Caki2 (cell line): ENCODE measurements at regions not wholly inside any gene's neighbourhood (a gene's known extent, or its start where the extent isn't known, plus 50 kb on each side); places are given as distances from the start of the nearest gene placed in this dataset.
"Not testable (repeated sequence)": the region's sequence is repeated elsewhere in the genome, so short reads cannot be mapped to it uniquely, and the experiment has no call there.

Experiments
- DNase-seq: peaks from one replicate; pipeline ENCODE4 v3.0.0-alpha.2; 2015; ENCODE audit warnings: low read depth
- in situ Hi-C: cut with HindIII; loops from 2 replicates; pipeline ENCODE4 v1.10.0; 2016; ENCODE audit warnings: low sequenced_read_pairs, low pct_unique_long_range_greater_than_20kb, mixed read lengths

DNA sequence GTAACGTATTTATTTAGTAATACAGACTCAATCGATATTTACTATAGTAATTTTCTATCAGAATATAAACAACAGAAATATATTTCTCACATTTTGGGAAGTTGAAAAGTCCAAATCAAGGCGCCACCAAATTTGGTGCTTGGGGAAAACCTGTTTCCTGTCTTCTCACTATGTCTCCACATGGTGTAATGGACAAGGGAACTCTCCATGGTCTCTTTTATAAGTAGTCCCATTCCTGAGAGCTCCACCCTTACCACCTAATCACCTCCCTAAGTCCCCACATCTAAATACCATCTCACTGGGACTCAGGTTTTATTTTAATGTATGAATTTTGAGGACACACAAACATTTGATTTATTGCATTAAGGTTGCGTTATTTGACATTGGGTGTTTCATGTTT lies 848.0 kb downstream of the LTN1 start:
- in situ Hi-C loops = no loop called here

DNA sequence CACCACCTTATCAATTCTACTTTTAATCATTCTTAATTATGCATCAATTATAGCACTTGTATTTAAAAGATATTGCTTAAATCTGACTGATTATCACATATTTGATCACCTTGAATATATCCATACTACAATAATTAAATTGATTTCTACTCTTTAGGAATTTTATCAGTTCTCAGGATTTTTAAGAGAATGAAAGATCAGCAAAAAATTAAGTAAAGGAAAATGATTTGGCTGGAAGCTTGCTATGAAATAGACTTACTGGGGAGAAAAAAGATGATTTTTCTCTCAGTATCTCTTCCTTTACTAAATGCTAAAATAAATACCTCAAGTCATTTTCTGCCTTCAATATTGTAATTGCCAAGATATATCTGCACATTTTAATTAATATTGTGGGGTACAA lies 848.6 kb downstream of the LTN1 start:
- in situ Hi-C loops = no loop called here
- no peak for DNase-seq

More for the DNA sequence above, 848.0 kb downstream of the LTN1 start:
- no peak for DNase-seq

DNA sequence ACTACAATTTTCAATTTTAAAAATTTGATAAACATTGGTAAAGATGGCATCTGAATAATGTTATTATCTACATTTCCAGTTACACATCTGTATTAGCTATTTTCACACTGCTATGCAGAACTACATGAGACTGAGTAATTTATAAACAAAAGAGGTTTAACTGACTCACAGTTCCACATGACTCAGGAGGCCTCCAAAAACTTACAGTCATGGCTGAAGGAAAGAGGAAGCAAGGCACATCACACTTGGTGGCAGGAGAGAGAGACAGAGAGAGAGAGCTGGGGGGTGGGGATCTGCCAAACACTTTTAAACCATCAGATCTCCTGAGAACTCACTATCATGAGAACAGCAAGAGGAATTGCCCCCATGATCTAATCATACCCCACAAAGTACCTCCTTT lies 850.0 kb downstream of the LTN1 start:
- in situ Hi-C loops = no loop called here
- peak; percentile 64 for DNase-seq

- in situ Hi-C loops = no loop called here
- DNase-seq = no peak
Observed at GRCh38 chr21:28138272-28138671, 854.4 kb downstream of the LTN1 start.

DNA sequence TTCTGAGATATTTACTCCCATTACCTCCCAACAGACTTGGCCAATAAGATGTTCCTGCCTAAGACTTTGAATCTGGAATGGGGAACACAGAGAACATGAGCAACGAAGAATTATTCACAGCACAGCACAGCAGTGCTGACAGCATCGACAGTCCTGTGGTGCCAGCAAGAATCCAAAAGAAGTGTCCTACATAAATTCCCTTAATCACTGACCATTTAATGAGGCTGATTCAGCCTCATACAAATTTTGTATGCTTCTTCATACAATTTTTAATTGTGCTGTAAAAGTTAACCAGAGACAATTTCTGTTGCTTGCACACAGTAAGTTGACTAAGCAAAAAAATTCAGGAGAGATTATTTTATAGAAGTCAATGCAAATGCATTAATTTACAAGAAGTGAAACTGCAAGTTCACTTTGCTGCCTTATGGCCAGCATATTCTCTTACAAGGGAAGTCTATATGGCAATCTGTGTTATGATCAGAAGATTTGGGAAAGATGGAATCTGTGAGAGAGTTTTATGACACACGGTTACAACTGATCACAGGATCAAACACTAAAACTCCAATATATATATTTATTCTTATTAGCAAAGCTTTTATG lies 855.9 kb downstream of the LTN1 start:
- in situ Hi-C loops = no loop called here
- DNase-seq = no peak

DNA sequence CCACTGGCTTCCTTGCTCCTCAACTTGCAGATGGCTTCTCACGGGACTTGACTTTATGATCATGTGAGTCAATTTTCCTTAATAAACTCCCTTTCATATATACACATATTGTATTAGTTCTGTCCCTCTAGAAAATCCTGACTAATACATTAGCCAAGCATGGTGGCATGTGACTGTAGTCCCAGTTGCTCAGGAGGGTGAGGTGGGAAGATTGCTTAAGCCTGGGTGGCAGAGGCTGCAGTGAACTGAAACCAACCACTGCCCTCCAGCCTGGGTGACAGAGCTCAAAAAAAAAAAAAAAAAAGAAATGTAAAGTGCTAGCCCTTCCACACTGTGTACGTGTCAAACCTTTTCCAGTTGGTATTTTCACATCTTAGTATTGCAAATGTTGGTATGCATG lies 857.0 kb downstream of the LTN1 start:
- DNase-seq = peak; percentile 55
- in situ Hi-C loops = no loop called here

DNA sequence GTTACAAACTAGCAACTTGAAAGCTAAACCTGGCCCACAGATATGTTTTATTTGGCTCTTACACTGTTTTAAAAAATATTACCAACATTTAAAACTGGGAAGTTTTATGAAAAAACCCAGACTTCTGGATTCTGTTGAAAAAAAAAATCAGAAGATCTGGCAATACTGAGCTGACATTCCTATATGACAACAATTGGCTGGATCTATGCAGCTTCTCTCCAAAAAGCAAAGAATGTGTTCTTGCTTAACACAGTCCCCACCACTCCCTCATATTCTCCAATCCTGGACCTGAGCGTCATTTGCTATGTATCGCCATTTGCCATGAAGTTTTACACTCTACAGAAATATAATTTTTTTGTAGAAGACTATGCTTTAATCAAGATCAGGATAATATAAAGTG lies 859.6 kb downstream of the LTN1 start:
- in situ Hi-C loops = no loop called here

GRCh38 chr21:28132713-28133112 lies 860.0 kb downstream of the LTN1 start:
- in situ Hi-C loops = no loop called here
- DNase-seq = no peak

More for the DNA sequence above, 859.6 kb downstream of the LTN1 start:
- no peak for DNase-seq

GRCh38 chr21:28127175-28127785 lies 865.4 kb downstream of the LTN1 start:
- in situ Hi-C loops = no loop called here
- no peak for DNase-seq

GRCh38 chr21:28126521-28127174 lies 866.0 kb downstream of the LTN1 start:
- in situ Hi-C loops = no loop called here
- no peak for DNase-seq

DNA sequence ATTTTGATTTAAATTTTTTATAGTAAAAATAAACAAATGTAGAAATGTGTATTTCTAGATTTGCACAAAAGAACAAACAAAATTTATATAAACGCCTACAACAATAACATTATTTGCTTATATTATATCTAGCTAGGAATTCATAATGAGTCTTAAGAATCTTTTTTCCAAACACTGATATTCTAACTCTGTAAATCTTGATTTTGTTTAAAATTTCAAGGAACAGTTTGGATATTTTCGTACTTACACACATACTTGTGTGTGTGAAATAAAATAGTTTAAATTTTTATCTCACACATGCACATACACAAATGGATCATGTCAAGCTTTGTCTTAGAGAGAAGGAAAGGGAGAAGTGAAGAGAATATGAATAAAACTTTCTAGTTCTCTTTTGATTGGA lies 868.1 kb downstream of the LTN1 start:
- in situ Hi-C loops = no loop called here

GRCh38 chr21:28118570-28118969 lies 874.1 kb downstream of the LTN1 start:
- in situ Hi-C loops = no loop called here
- DNase-seq = no peak

More for the DNA sequence above, 868.1 kb downstream of the LTN1 start:
- DNase-seq = no peak

GRCh38 chr21:28114986-28115385 lies 877.7 kb downstream of the LTN1 start:
- DNase-seq, in situ Hi-C loops: not testable (repeated sequence)

DNA sequence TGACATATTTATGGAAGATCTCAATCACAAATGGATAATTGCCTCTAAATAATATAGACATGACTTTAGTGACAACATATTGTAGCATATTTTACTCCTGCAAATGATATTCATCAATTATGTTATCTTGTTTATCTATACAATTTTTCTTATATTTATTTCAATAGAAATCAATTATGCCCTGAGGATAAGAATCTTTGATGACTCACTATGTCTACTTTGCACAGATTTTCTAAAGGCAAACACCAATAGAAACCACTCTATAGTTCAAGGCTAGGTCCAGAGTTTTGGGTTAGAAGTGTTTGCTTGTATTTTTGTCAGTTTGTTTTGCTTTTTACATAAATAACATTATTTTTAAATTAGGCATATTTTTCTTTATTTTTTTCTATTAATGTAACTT lies 879.0 kb downstream of the LTN1 start:
- in situ Hi-C loops = no loop called here
- DNase-seq = no peak

GRCh38 chr21:28112511-28112910 lies 880.2 kb downstream of the LTN1 start:
- DNase-seq = no peak
- in situ Hi-C loops = no loop called here

DNA sequence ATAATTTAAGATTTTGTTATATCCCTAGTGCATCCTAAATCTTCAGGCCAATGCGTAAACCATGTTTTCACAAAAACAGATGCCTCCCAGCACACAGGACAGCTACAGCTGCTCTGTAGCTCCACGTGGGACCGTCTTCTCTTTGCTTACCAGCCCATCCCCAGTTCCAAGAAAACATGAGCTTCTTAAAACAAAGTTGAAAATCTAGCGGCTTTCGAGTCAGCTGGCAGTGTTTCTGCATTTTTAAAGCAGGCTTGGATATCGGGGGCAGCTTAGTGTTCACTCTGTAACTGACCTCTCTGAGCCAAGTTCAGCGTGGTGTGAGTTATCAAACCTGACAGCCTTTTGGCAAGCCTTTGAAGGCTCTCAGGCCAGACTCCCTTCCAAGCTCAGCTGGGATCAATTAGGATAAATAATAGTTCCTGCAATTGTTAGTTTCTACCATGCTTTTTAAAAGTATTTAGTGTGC lies 881.5 kb downstream of the LTN1 start:
- in situ Hi-C loops = no loop called here
- no peak for DNase-seq

- DNase-seq = no peak
- in situ Hi-C loops = no loop called here
Observed at GRCh38 chr21:28110716-28111115, 882.0 kb downstream of the LTN1 start.

DNA sequence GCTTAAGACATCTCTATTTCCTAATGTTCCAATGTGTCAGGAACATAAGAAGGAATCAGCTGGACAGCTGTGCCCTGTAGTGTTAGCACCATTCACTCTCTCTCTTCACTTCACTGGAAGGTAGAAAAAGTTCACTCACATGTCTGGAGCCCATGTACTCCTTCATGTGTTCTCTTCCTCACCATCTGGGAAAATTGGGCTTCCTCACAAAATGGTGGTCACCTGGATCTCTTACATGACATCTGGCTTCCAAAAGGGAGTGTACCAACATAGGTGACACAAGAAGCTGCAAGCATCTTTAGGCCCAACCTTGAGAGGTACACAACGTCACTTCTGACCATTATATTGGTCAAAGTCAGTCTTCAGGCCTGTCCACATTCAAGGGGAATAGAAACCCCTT lies 882.6 kb downstream of the LTN1 start:
- in situ Hi-C loops = no loop called here

GRCh38 chr21:28106370-28106890 lies 886.2 kb downstream of the LTN1 start:
- DNase-seq = no peak
- in situ Hi-C loops = no loop called here

More for the DNA sequence above, 882.6 kb downstream of the LTN1 start:
- DNase-seq = no peak
